PC-3 (cell line): ENCODE measurements at regions not wholly inside any gene's neighbourhood (a gene's known extent, or its start where the extent isn't known, plus 50 kb on each side); places are given as distances from the start of the nearest gene placed in this dataset.

Experiments
- EZH2 ChIP-seq: fragments of 300-600 bp; sonication (generic); IDR thresholded peaks from one replicate; pipeline ENCODE4 v1.6.1; 2017; ENCODE audit warnings: antibody characterized with exemption, mild to moderate bottlenecking, low read length; ENCODE audit not compliant: unreplicated experiment
- TF ChIP-seq, protein P1 (sequence below): fragments of 300-600 bp; sonication (generic); conservative IDR thresholded peaks from 2 replicates; pipeline ENCODE4 v1.5.1; 2017; ENCODE audit warnings: antibody characterized with exemption, low read depth, mild to moderate bottlenecking, low read length

GRCh38 chr18:10056506-10056905, 142.7 kb downstream of the VAPA start:
- TF ChIP-seq, protein P1, sequence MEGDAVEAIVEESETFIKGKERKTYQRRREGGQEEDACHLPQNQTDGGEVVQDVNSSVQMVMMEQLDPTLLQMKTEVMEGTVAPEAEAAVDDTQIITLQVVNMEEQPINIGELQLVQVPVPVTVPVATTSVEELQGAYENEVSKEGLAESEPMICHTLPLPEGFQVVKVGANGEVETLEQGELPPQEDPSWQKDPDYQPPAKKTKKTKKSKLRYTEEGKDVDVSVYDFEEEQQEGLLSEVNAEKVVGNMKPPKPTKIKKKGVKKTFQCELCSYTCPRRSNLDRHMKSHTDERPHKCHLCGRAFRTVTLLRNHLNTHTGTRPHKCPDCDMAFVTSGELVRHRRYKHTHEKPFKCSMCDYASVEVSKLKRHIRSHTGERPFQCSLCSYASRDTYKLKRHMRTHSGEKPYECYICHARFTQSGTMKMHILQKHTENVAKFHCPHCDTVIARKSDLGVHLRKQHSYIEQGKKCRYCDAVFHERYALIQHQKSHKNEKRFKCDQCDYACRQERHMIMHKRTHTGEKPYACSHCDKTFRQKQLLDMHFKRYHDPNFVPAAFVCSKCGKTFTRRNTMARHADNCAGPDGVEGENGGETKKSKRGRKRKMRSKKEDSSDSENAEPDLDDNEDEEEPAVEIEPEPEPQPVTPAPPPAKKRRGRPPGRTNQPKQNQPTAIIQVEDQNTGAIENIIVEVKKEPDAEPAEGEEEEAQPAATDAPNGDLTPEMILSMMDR = no peak
- TF ChIP-seq EZH2 = no peak
